Colonic mucosa (tissue), 4 donors: ENCODE measurements at regions not wholly inside any gene's neighbourhood (a gene's known extent, or its start where the extent isn't known, plus 50 kb on each side); places are given as distances from the start of the nearest gene placed in this dataset.
"Not testable (repeated sequence)": the region's sequence is repeated elsewhere in the genome, so short reads cannot be mapped to it uniquely, and the experiment has no call there.

Experiments used
- DNase-seq: peaks from one replicate; pipeline ENCODE4 v3.0.0-alpha.2; 2020
- H3K27ac ChIP-seq: fragments of 200-600 bp; one replicate; pipeline ENCODE4 v1.8.0; 2021
- H3K27me3 ChIP-seq: fragments of 200-600 bp; one replicate; pipeline ENCODE4 v1.8.0; 2021
- H3K36me3 ChIP-seq: fragments of 200-600 bp; one replicate; pipeline ENCODE4 v1.8.0; 2021
- H3K4me1 ChIP-seq: fragments of 200-600 bp; one replicate; pipeline ENCODE4 v1.8.0; 2021; ENCODE audit warnings: mild to moderate bottlenecking
- H3K4me3 ChIP-seq: fragments of 200-600 bp; one replicate; pipeline ENCODE4 v1.8.0; 2021
- H3K9ac ChIP-seq, 2 donors: one replicate each; pipeline ENCODE4 v1.7.0; 2013; ENCODE audit warnings: control low read depth in 2 of 2, low read depth in 2 of 2, low read length in 2 of 2
- H3K9me3 ChIP-seq: fragments of 200-600 bp; one replicate; pipeline ENCODE4 v1.8.0; 2021
- CTCF ChIP-seq: fragments of 200-600 bp; IDR thresholded peaks from one replicate; pipeline ENCODE4 v1.8.0; 2022; ENCODE audit warnings: antibody characterized with exemption, mild to moderate bottlenecking
- intact Hi-C: fragments of 100-400 bp; cut with DNase I; formaldehyde crosslinking; loops from one replicate; pipeline ENCODE4 v1.14.1; 2022
- donor health status: healthy.
- donor health status: DM: no; HTN: no; CAD: no.
- donor health status: DM: no; HTN: no; CAD: no.

GRCh38 chr12:56872366-56872765, 61.8 kb downstream of the SDR9C7 start:
- TF ChIP-seq CTCF, result no peak
- Histone ChIP-seq H3K9me3 (no peaks in the 10 kb centered on the region), H3K4me3 (no peak overlapping the region), H3K27me3 (no peaks in the 10 kb centered on the region), H3K4me1 (no peaks in the 10 kb centered on the region), H3K36me3 (no peaks in the 10 kb centered on the region), H3K9ac (no peak overlapping the region), H3K27ac (no peak overlapping the region)
- intact Hi-C loops, result no loop called here
- no peak for DNase-seq

- H3K4me1 ChIP-seq, result no peaks in the 10 kb centered on the region
- no peak overlapping the region for H3K4me3 ChIP-seq
- no peaks in the 10 kb centered on the region for H3K27me3 ChIP-seq
- no peak for TF ChIP-seq CTCF
- H3K9me3 ChIP-seq, result peaks cover 12% of the 10 kb centered on the region
- no peak overlapping the region for H3K27ac ChIP-seq
- DNase-seq, result no peak
- intact Hi-C loops, result no loop called here
- no peak overlapping the region for H3K9ac ChIP-seq
- H3K36me3 ChIP-seq, result no peaks in the 10 kb centered on the region
These were observed 67.0 kb downstream of the SDR9C7 start for GRCh38 chr12:56867216-56867615.

- no peak for TF ChIP-seq CTCF
- Histone ChIP-seq H3K4me3 (no peak overlapping the region), H3K27me3 (no peaks in the 10 kb centered on the region), H3K36me3 (no peaks in the 10 kb centered on the region), H3K4me1 (no peaks in the 10 kb centered on the region), H3K9me3 (peaks cover 12% of the 10 kb centered on the region), H3K27ac (no peak overlapping the region), H3K9ac (no peak overlapping the region)
- intact Hi-C loops, result no loop called here
- no peak for DNase-seq
These were observed 67.7 kb downstream of the SDR9C7 start for GRCh38 chr12:56866493-56866892.

GRCh38 chr12:56864318-56864717, 69.9 kb downstream of the SDR9C7 start:
- Histone ChIP-seq H3K27ac (no peak overlapping the region), H3K4me3 (no peak overlapping the region), H3K27me3 (no peaks in the 10 kb centered on the region), H3K9ac (no peak overlapping the region), H3K36me3 (no peaks in the 10 kb centered on the region), H3K9me3 (peaks cover 12% of the 10 kb centered on the region), H3K4me1 (no peaks in the 10 kb centered on the region)
- intact Hi-C loops, result no loop called here
- TF ChIP-seq CTCF, result no peak
- no peak for DNase-seq

GRCh38 chr12:56863789-56864188, 70.4 kb downstream of the SDR9C7 start:
- Histone ChIP-seq H3K9me3 (peaks cover 12% of the 10 kb centered on the region), H3K9ac (no peak overlapping the region), H3K4me1 (no peaks in the 10 kb centered on the region), H3K4me3 (no peak overlapping the region), H3K27ac (no peak overlapping the region), H3K27me3 (no peaks in the 10 kb centered on the region), H3K36me3 (no peaks in the 10 kb centered on the region)
- intact Hi-C loops, result no loop called here
- no peak for DNase-seq
- TF ChIP-seq CTCF, result no peak

- Histone ChIP-seq H3K27me3 (no peaks in the 10 kb centered on the region), H3K4me3 (no peak overlapping the region), H3K36me3 (no peaks in the 10 kb centered on the region), H3K9ac (no peak overlapping the region), H3K9me3 (peaks cover 12% of the 10 kb centered on the region), H3K27ac (no peak overlapping the region), H3K4me1 (no peaks in the 10 kb centered on the region)
- no peak for DNase-seq
- TF ChIP-seq CTCF, result no peak
- intact Hi-C loops, result no loop called here
These were observed 71.9 kb downstream of the SDR9C7 start for GRCh38 chr12:56862264-56862663.

- intact Hi-C loops, H3K9me3 ChIP-seq, H3K9ac ChIP-seq: not testable (repeated sequence)
These were observed 80.7 kb downstream of the SDR9C7 start for GRCh38 chr12:56853392-56853978.

More at GRCh38 chr12:56853392-56853978, 80.7 kb downstream of the SDR9C7 start:
- not testable (repeated sequence) for H3K36me3 ChIP-seq, H3K4me1 ChIP-seq, H3K27ac ChIP-seq, H3K27me3 ChIP-seq, H3K4me3 ChIP-seq, DNase-seq
